ENCODE measurements at regions not wholly inside any gene's neighbourhood (a gene's known extent, or its start where the extent isn't known, plus 50 kb on each side); places are given as distances from the start of the nearest gene placed in this dataset.

GRCh38 chr15:91609966-91610365 is 243.5 kb upstream of the SLCO3A1 start:
- TF ChIP-seq, protein P1, sequence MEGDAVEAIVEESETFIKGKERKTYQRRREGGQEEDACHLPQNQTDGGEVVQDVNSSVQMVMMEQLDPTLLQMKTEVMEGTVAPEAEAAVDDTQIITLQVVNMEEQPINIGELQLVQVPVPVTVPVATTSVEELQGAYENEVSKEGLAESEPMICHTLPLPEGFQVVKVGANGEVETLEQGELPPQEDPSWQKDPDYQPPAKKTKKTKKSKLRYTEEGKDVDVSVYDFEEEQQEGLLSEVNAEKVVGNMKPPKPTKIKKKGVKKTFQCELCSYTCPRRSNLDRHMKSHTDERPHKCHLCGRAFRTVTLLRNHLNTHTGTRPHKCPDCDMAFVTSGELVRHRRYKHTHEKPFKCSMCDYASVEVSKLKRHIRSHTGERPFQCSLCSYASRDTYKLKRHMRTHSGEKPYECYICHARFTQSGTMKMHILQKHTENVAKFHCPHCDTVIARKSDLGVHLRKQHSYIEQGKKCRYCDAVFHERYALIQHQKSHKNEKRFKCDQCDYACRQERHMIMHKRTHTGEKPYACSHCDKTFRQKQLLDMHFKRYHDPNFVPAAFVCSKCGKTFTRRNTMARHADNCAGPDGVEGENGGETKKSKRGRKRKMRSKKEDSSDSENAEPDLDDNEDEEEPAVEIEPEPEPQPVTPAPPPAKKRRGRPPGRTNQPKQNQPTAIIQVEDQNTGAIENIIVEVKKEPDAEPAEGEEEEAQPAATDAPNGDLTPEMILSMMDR (IDR thresholded peaks at IDR 0.05), result no peak

- TF ChIP-seq, protein P1 (IDR thresholded peaks at IDR 0.05), result no peak
Observed at GRCh38 chr15:91611561-91612323, 241.8 kb upstream of the SLCO3A1 start.

- TF ChIP-seq, protein P1 (IDR thresholded peaks at IDR 0.05), result no peak
Observed at GRCh38 chr15:91620229-91620628, 233.3 kb upstream of the SLCO3A1 start.

DNA sequence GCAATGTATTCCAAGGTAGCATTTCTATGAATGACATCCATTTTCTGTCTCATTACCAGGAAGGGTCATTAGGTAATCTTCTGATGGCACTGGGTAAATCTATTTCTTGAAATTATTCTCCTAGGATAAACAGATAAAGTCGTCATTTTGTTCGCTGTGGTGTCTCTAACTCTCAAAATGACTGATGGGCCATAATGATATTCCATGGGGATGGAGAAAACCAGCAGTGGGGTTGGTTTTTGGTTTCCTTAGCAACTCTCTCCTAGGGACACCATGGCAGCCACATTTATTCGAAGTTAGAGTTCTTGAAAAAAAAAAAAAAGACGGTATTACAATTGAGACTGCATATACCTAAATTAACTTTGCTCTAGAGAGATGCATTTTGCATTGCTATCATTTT is 231.3 kb upstream of the SLCO3A1 start:
- TF ChIP-seq, protein P1 (IDR thresholded peaks at IDR 0.05), result no peak

DNA sequence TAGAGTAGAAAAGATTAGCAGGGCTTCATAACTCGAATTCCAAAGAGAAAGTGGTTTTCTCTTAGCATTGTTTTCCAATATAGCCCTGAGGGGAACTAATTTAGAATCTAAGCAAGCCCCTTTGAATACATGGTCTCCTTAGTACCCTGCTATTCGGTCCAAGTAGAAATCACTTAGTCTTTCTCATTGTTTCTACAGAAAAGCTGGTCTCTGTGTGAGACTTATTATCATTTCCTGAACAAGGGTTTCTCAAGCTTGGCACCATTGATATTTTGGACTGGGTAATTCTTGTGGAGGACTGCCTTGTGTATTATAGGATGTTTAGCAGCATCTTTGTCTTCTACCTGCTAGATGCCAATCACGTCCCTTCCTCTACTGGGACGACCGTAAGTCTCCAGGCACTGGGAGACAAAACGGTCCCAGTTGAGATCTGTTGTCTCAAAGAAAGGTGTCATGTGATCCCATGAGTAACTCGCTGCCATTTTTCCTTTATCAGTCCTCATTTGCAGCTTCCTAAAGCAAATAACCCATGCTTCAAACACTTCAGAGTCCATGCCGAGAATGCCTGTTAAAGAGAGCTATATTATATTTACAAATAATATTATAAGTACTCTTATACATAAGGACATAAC is 230.7 kb upstream of the SLCO3A1 start:
- TF ChIP-seq, protein P1 (IDR thresholded peaks at IDR 0.05), result no peak

DNA sequence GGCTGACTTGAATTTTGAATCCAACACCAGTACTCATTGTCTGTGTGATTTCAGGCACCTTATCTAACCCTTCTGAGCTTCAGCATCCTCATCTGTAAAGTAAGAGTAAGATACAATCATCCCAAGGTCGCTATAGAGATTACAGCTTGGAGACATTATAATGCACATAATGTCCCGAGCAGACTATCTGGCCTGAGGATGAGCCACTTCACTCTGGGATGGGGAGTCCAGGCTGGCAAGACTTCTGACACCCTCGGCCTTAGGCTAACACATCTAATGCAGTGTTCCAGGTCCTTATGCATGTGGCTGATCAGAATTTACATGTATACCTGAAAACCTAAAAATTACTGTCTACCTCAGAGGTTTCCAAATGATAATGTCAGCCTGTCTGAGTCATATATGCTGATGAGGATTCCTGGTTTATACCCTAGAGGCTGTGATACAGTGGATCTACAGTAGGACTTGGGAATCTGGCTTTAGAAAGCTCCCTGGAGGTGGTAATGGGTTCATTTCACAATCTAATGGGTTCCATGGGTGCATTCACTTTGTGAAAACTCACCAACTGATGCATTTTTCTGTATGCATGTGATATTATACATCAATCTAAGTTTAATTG is 229.0 kb upstream of the SLCO3A1 start:
- TF ChIP-seq, protein P1 (IDR thresholded peaks at IDR 0.05), result no peak

- TF ChIP-seq, protein P1 (IDR thresholded peaks at IDR 0.05), result no peak
Observed at GRCh38 chr15:91625506-91625905, 228.0 kb upstream of the SLCO3A1 start.

Data from LNCAP (cell line).